ENCODE measurements at regions not wholly inside any gene's neighbourhood (a gene's known extent, or its start where the extent isn't known, plus 50 kb on each side); places are given as distances from the start of the nearest gene placed in this dataset. TPM values are rescaled to one million over a fixed set of nuclear protein-coding genes. Genes with fewer than 3 reads are reported as not detected.

Small RNAs in the stretch of these regions (small RNA-seq; reads per million reads assigned to genes)
- not detected for gene MIR663B
- 0.32 reads per million for gene RNA5-8SP5
